D341Med (cell line): ENCODE measurements at regions not wholly inside any gene's neighbourhood (a gene's known extent, or its start where the extent isn't known, plus 50 kb on each side); places are given as distances from the start of the nearest gene placed in this dataset.

Source experiments
- DNase-seq: peaks from one replicate; pipeline ENCODE4 v3.0.0; 2012; ENCODE audit warnings: low spot score

GRCh38 chr20:48571949-48572847 is 255.6 kb downstream of the PREX1 start:
- DNase-seq: no peak

GRCh38 chr20:48569679-48570078 is 258.1 kb downstream of the PREX1 start:
- DNase-seq: no peak

- DNase-seq: no peak
These were observed 259.3 kb downstream of the PREX1 start for GRCh38 chr20:48568520-48568919.

- no peak for DNase-seq
These were observed 260.7 kb downstream of the PREX1 start for GRCh38 chr20:48567145-48567544.

- no peak for DNase-seq
These were observed 262.7 kb downstream of the PREX1 start for GRCh38 chr20:48564982-48565539.

- DNase-seq: no peak
These were observed 264.5 kb downstream of the PREX1 start for GRCh38 chr20:48563191-48563870.

GRCh38 chr20:48562586-48563116 is 265.1 kb downstream of the PREX1 start:
- no peak for DNase-seq

- DNase-seq: no peak
These were observed 268.9 kb downstream of the PREX1 start for GRCh38 chr20:48558906-48559305.

GRCh38 chr20:48557380-48557779 is 270.4 kb downstream of the PREX1 start:
- no peak for DNase-seq

GRCh38 chr20:48556956-48557355 is 270.8 kb downstream of the PREX1 start:
- DNase-seq: no peak

GRCh38 chr20:48552550-48552949 is 275.2 kb downstream of the PREX1 start:
- no peak for DNase-seq

GRCh38 chr20:48550814-48551213 is 277.0 kb downstream of the PREX1 start:
- DNase-seq: no peak

GRCh38 chr20:48547664-48548063 is 280.1 kb downstream of the PREX1 start:
- DNase-seq: no peak

GRCh38 chr20:48544402-48545339 is 283.1 kb downstream of the PREX1 start:
- DNase-seq: no peak

- no peak for DNase-seq
These were observed 286.2 kb downstream of the PREX1 start for GRCh38 chr20:48541581-48542071.

GRCh38 chr20:48538856-48539255 is 288.9 kb downstream of the PREX1 start:
- no peak for DNase-seq

GRCh38 chr20:48538058-48538825 is 289.6 kb downstream of the PREX1 start:
- no peak for DNase-seq

- no peak for DNase-seq
These were observed 291.6 kb downstream of the PREX1 start for GRCh38 chr20:48536206-48536605.

- DNase-seq: no peak
These were observed 292.2 kb downstream of the PREX1 start for GRCh38 chr20:48535556-48535955.

- no peak for DNase-seq
These were observed 295.8 kb downstream of the PREX1 start for GRCh38 chr20:48532028-48532427.

- DNase-seq: no peak
These were observed 296.3 kb downstream of the PREX1 start for GRCh38 chr20:48531505-48531904.
